H1 (cell line): ENCODE measurements at regions not wholly inside any gene's neighbourhood (a gene's known extent, or its start where the extent isn't known, plus 50 kb on each side); places are given as distances from the start of the nearest gene placed in this dataset.

Experiments used
- CHD7 ChIP-seq: fragments of 300-600 bp; sonication (generic); IDR thresholded peaks from 2 replicates; pipeline ENCODE4 v1.7.1; 2012; ENCODE audit warnings: low read length, moderate library complexity, mild to moderate bottlenecking, inconsistent platforms; ENCODE audit not compliant: insufficient replicate concordance

GRCh38 chr17:33352526-33352925, 59.4 kb upstream of the ASIC2 start (continued):
- TF ChIP-seq CHD7, result no peak
- TF ChIP-seq, all 59 proteins: peak for 0
